NCI-H82 (cell line): ENCODE measurements at regions not wholly inside any gene's neighbourhood (a gene's known extent, or its start where the extent isn't known, plus 50 kb on each side); places are given as distances from the start of the nearest gene placed in this dataset.
A peak's percentile ranks its signal among the peaks of the same experiment; 100 is the strongest.

Experiments used
- DNase-seq: peaks from one replicate; lab custom pipeline; 2025; lab: John Stamatoyannopoulos, UW

DNA sequence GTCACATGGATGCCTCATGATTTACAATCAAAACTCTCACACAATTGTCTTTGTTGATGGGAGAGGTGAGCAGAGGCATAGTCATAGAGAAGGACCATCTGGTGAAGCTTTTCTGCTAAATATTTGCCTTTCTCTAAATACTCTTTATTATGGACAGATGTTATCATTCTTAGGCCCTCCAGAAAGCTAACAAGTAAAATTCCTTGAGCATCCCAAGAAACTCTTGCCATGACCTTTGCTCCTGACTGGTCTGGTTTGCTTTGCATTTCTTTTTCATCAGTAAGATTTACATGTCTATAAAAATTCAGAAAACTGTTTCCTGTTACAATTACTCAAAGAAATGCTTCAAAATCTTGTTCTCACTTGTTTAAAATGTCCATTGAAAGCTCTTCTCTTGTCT lies 1336.6 kb upstream of the CDH8 start:
- peak; percentile 5 for DNase-seq

DNA sequence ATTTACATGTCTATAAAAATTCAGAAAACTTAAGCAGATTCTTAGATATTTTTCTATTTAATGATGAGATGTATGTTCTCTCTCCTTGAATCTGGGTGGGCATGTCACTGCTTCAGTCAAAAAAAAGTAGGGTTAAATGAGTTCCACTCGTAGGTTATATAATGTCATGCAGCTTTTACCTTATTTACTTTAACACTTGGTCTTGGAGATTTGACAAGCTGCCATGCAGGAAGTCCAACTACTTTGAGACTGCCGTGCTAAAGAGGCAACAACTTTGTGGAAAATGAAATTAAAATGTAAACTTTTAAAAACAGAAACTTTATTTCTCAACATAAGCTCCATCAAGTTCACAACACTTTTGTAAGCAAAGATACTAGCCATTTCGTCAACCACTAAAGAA lies 1336.0 kb upstream of the CDH8 start:
- DNase-seq: no peak

DNA sequence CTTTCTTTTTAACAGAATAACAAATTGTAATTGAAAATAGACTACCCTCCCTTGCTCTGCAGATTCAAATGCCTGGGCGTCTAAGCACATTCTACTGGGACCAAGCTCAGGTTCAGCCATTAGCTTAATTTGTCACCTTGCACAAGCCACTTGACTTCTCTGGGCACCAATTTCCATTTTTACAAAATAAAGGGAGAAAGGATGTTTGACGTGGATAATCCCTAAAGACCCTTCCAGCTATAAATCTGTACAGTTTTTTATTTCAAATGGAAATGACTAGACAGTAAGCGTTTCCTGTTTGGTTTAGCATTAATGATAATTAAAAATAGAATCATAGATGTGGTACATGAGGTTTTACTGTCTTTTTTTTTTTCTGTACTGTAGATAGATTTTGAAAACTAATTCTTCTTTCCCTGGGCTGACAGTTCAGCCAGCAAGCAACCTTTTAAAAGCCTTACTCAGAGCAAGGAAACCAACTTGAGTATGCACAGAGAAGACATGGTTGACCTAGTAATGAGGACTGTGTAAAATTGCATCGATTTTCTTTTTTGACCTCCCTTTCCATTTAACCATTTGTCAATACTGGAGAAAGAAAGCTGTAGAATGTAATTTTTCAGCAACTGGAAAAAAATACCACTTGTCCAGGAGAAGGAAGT lies 1329.5 kb upstream of the CDH8 start:
- no peak for DNase-seq

DNA sequence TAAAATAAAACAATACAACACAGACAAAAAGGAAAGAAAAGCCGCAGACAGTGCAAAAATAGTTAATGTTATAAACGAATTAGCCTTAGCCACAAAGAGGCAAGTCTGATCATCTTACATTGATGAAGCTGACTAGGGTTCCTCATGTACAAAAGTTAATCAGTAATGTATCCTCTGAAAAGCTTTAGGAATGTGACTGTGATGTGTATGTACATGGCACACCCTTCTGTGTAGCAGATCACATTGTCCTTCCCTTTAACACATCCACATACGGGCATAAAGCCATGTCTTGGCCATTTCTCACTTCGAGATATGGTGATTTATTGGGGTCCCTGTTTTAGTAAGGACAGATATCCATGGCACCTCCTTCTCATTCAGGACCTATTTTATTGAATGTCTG lies 1327.5 kb upstream of the CDH8 start:
- DNase-seq: no peak

DNA sequence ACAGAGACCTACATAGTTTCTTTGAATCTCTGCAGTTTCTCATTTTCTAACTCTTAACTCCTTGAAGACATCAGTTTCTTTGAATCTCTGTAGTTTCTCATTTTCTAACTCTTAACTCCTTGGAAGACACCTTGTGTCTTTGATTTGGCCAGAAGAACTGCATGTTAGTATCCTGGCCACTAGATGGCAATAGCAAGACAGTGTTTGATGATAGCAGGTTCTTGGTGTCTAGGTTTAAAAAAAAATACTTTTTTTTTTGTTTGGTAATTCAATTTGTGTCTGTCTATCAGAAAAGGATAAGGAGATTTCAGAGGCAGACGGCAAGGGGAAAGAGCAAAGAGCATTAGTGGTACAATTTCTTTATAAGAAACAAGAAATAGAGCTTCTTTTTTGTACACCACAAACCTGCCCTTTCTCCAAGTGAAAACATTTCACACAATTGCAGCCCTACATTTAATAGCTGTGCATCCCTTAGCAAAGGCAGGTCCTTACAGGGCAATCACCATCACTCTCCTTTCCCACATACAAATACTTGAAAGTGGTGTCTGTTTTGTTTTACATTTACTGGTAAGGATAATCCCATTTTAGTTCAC lies 1324.9 kb upstream of the CDH8 start:
- peak; percentile 83 for DNase-seq

DNA sequence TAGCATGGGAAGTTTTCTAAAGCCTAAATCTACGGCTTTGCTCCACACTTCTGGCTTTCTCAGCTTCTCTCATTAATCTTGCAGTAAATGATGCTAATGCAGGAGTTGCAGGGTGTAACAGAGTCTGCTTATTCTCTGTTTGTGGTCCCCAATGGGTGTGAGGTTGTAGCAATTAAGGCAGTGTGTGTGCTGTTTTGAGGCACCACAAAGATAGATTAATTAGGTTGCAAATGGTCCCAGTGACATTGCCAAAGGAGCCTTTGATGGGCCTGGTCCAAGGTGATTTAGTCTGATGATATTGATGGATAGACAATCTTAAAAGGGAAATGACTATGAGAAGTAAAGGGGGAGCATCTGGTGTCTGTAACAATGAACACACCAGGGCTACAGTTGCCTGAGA lies 1313.7 kb upstream of the CDH8 start:
- DNase-seq: peak; percentile 2

DNA sequence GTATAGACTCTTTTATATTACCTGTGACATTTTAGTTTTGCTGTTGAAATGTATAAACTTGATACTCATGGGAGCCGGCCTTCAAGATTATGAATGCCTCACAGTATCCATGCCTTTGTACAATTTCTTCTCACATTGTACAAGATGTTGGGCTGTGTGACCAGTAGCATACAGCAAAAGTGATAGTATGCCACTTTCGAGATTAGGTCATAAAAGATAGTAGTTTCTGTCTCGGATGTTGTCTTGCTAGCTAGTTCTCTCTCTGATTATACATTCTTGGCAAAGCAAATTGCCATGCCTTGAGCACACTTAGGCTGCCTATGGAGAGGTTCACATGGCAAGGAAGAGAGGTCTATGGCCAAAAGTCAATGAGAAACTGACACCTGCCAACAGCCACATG lies 1309.8 kb upstream of the CDH8 start:
- DNase-seq: no peak

DNA sequence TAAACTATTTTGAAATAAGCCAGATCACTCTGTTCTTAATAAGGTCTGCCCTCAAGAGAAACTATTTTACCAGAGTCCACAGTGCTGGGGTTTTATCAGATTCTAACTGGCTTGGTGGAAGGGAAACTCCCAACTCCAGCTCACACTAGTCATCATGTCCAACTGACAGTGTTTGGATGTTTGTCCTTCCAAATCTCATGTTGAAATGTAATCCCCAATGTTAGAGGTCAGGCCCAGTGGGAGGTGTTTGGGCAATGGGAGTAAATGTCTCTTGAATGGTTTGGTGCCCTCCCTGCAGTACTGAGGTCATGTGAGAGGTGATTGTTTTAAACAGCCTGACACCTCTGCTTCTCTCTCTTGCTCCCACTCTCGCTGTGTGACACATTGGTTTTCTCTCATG lies 1301.0 kb upstream of the CDH8 start:
- DNase-seq: no peak

DNA sequence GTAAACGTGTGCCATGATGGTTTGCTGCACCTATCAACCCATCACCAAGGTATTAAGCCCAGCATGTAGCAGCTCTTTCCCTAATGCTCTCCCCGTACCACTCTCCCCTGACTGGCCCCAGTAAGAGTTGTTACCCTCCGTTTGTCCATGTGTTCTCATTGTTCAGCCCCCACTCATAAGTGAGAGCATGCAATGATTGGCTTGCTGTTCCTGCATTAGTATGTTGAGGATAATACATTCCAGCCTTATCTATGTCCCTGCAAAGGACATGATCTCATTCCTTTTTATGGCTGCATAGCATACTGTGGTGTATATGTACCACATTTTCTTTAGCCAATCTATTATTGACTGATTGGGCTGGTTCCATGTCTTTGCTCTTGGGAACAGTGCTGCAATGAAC lies 1294.9 kb upstream of the CDH8 start:
- DNase-seq: no peak

DNA sequence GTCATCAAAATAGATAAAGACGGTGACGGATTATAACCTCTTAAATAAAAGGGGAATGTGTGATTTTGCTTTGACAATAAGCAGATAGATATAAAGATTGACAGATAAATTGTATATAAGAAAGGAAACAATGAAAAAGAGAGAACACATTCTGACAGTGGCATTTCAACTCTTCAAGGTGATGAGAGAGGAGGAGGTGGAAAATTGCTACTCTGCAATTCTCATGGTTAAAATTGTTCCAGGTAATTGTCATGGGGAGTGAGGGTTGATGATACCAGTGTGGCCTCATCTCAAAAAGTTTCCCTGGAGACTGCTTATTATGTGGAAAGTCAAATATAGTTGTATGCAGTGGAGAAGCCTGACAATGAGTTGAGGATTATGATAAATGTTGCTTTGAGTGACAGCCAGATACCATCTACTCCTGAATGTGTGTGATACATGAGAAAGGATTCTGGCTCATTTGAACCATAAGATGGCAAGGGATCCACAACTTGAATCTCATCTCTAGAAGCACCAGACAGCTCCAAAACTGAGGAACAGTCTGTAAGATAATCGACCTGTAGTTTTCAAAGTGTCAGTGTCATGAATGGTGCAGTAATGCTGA lies 1290.6 kb upstream of the CDH8 start:
- DNase-seq: no peak

DNA sequence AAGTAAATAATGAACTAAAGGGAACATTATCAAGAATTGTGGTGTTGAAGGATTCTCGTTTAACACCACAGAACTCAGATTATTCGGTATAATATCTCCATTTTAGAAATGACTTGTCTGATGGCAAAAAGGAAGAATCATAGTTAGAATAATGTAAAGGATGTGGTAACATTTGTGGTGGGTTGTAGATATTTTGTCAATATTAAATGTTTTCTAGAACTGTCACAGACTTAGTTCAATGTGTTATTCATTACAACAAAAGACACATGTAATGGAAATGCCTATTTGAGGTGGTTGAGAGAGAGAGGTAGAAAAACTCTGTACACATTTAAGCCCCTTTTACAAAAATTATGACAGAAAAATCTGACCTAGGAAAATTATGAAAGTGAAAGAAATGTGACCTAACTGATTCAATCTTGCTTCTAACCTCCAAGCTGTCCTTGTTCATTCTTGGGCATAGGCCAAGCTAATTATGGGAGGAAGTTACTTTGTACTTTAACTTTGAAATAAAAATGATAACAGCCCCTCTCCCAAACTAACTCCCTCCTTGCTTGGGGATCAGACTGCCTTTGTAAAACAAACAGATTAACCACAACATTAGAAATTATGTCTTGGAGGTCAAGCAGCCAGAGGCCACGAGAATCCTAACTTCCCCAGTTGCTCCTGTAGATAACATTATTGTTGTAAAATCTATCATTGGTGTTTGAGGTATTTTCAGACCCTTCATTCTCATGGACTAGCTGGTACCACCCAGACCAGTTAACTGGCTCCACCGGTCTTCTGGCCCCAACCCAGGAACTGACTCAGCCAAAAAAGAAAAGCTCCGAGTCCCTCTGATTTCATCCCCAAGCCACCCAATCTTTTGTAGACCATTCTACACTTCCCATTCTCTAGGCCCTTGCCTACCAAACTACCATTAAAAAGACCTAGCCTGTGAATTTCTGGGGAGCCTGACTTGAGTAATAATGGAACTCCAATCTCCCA lies 1287.8 kb upstream of the CDH8 start:
- no peak for DNase-seq

DNA sequence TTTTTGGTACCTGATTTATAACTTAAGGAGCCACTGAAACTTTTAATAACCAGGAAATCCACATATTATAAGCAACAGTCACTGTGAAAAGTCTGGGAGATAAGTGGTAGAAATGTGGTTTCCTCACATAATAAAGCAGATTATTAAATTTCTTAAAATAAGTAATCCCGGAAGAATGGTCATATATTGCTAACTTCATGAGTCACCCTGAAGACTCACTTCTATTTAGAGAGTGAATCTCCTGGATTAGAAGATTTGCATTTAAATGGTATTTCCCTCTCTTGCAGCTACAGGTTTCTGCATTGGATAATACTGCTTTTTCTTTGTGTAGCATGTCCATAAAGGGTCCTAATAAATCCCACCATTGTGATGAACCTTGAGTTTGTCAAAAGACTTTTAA lies 1286.8 kb upstream of the CDH8 start:
- DNase-seq: no peak

DNA sequence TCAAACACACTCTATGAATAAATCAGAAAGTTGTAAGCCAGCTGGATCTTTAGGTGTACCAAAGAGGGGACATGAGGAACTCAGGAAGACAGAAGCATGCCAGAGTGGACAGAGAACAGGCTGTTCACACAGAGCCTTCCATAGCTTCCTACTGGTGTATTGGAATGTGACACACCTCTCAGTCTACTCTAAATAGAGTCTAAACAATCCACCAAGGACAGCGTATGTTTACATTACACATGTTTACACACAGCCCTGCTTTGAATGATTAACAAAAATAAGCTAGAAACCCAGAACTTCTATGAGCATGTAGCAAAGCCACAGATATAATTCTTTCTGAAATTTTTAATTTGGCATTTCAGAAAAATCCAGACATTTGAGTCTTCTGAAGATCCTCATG lies 1279.0 kb upstream of the CDH8 start:
- no peak for DNase-seq

DNA sequence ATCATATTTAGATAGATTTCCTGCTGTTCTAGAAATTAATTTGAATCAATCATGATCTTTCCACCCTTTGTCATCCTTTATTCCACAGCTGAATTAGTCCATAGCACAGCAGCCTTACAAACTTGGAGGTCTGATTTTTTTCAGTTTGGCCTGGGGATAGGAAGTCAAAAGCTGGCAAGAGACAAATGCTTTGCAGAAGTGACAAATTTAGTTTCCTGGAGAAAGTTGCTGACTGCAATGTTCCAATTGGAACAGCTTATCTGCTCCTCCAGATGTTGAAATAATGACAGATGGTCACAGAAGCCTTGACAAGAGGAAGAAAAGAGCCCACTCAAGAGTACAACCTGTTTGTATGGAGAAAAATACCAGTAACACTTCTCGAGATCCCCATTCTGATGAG lies 1276.1 kb upstream of the CDH8 start:
- peak; percentile 8 for DNase-seq

DNA sequence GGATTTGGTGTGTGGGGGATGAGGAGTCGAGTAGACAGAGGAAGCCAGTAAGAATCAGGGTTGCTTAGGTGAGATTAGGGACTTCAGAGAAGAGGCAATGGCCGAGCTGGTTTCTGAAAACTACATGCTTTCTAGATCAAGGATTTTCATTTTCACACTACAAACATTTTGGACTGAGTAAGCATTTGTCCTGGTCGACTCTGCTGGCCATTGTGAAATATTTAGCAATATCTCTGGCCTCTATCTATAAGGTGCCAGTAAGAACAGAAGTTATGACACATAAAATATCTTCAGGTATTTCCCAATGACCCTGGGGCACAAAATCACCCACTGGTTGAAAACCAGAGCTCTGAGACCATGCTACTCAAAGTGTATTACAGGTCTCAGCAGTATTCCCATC lies 1275.1 kb upstream of the CDH8 start:
- no peak for DNase-seq

DNA sequence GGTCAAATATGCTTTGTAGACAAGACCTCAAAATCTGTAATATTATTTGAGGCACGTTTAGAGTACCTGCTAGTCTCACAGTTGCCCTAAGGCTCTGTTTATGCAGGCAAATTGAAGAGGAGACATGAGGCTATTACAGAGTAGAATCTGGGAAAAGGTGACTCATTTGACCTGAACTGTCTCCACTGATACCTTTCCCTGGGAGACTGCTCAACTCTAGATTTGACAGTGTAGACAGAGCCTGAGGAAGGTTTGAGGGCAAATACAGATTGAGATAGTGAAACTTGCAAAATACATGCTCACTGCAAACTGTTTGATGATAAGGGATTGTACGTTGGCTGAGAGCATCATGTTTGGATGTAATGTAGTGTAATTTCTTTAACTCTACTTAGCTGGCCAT lies 1266.6 kb upstream of the CDH8 start:
- no peak for DNase-seq

DNA sequence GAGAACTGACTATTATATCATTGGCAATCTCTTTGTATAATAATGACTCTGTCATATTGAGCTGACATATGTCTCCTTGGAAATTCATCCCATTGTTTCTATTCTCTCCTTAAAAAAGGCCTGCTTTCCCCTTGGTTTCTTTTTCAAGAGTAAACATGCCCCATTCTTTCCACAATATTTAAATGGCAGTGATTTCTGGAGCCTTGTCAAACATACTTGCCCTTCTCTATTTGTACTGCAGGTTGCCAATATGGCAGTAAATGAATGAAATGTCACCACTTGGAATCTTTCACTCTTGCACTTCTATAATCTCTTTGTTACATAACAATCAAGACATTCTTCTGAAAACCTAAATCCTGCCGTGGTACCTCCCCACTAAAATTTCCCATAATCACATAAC lies 1265.1 kb upstream of the CDH8 start:
- DNase-seq: no peak

DNA sequence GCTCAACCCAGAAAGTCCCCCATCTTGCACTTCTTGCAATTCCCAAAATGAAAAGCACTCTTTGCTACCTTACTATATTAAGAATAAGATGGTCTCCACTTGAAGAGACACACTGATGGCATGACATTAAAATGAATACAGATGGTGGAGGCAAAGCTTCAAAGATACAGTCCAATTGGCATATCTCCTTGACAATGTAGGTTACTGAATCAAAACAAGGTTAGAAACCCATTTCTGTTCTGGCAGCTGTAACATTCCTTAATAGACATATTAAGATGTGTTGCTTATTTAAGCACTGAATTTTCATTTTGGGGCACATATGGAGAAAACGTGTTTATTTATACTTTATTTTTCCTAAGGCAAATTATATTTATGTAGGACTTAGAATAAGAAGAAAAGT lies 1262.8 kb upstream of the CDH8 start:
- no peak for DNase-seq

DNA sequence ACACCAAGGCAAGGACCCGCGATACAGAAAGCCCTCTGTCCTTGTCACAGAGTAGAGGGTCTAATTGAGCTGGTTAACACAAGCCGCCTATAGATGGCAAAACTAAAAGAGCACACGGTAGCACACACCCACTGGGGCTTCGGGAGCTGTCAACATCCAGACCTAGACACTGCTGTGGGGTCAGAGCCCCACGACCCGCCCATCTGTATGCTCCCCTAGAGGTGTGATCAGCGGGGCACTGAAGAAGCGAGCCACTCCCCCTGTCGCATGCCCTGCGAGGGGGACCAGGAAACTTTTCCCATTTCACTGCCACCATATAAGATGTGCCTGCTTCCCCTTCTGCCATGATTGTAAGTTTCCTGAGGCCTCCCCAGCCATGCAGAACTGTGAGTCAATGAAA lies 1255.8 kb upstream of the CDH8 start:
- no peak for DNase-seq

DNA sequence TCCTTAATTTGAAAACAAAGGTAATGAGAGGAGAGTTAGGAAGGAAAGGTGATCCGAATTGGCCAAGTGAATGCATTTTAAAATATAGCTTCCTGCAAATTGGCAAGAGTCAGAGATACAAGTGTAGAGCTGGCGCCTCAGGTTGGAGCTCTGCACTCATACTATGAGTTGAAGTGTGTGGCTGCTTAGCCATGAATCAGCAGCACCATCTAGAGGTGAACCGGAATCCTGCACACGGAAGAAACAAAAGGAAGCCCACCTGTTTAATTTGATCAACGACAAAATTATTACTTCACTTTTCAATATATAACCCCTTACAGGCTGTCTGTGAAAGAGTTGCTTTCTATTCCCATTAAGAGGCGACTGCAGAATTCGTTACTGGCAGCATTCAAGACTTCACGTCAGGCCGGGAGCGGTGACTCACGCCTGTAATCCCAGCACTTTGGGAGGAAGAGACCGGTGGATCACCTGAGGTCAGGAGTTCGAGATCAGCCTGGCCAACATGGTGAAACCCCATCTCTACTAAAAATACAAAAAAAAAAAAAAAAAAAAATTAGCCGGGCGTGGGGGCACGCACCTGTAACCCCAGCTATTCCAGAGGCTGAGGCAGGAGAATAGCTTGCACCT lies 1253.7 kb upstream of the CDH8 start:
- DNase-seq: peak; percentile 73

DNA sequence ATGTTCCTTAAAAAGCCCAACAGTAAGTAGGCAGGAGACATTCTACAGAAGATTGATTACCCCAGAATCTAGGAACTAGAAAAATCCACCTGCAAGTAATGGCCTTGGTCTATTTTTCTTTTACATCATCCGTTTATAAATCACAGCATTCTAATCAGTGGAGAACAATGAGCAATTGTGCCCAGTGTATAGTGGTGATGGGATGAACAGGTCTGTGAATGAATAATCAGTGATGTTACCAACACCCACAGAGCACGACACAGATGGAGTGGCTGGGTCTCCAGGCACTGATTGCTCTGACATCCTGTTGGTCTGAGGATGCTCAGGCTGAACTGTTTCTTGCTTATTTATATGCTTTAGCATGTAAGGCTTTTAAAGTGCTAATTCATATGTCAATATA lies 1251.2 kb upstream of the CDH8 start:
- DNase-seq: no peak

DNA sequence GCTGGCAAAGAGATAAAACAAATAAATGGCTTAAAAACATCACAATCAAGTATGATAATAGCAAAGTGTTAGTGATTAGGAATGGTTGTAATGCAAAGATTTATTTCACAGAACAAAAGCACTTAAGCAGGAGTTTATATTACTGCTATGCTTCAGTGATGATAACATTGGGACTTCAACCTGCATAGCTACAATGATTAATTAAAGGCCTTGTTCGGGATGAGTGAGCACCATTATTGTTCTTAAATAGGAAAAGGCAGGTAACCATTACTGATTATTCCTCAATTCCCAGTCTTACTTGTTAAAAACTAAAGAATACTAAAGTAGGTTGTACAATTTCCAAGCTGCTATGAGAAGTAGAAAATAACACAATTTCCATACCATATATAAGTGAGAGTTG lies 1247.5 kb upstream of the CDH8 start:
- DNase-seq: no peak
